IMR-90 (cell line): ENCODE measurements at regions not wholly inside any gene's neighbourhood (a gene's known extent, or its start where the extent isn't known, plus 50 kb on each side); places are given as distances from the start of the nearest gene placed in this dataset.

Experiments used
- ATAC-seq: fragments of 200-7000 bp; cut with Tn5 transposase; 2 replicates; pipeline ENCODE4 v1.9.1; 2020; ENCODE audit warnings: low read depth, mild to moderate bottlenecking, moderate library complexity
- BruUV-seq: library from RNA; stranded (reverse); fragments of 400-500 nt; replicated peaks from 2 replicates; lab custom pipeline; 2021; lab: Mats Ljungman, UMichigan
- CTCF ChIA-PET: fragments of 300-600 bp; formaldehyde crosslinking; extraction: SDS; loops from one replicate; lab custom pipeline; 2021; ENCODE audit warnings: antibody characterized with exemption; lab: Yijun Ruan, JAX
- POLR2A ChIA-PET: fragments of 300-600 bp; sonication (Branson Sonifier 250); formaldehyde crosslinking; loops from one replicate; lab custom pipeline; 2022; ENCODE audit warnings: antibody characterized with exemption; ENCODE audit not compliant: unreplicated experiment; lab: Charles Lee
- DNase-seq: peaks from one replicate; pipeline ENCODE4 v3.0.0; 2013
- H2AFZ ChIP-seq: replicated peaks from 2 replicates; pipeline ENCODE3; 2013; ENCODE audit warnings: low read length, mild to moderate bottlenecking; ENCODE audit not compliant: poor library complexity
- H2AK5ac ChIP-seq: 2 replicates; pipeline ENCODE4 v1.6.1; 2013; ENCODE audit warnings: low read depth, low read length, inconsistent platforms
- H2AK9ac ChIP-seq: replicated peaks from 2 replicates; pipeline ENCODE3; 2013; ENCODE audit warnings: mild to moderate bottlenecking, low read depth, low read length, moderate library complexity; ENCODE audit not compliant: poor library complexity
- H2BK120ac ChIP-seq: 2 replicates; pipeline ENCODE4 v1.6.1; 2013; ENCODE audit warnings: low read depth, low read length, inconsistent platforms
- H2BK15ac ChIP-seq: 3 replicates; pipeline ENCODE4 v1.6.1; 2013; ENCODE audit warnings: low read depth, low read length, inconsistent platforms
- H2BK20ac ChIP-seq: 2 replicates; pipeline ENCODE4 v1.6.1; 2013; ENCODE audit warnings: low read depth, mild to moderate bottlenecking, inconsistent platforms, low read length, moderate library complexity
- H2BK5ac ChIP-seq: 2 replicates; pipeline ENCODE4 v1.6.1; 2013; ENCODE audit warnings: mild to moderate bottlenecking, low read depth, low read length, inconsistent platforms; ENCODE audit not compliant: poor library complexity, severe bottlenecking
- H3K14ac ChIP-seq: replicated peaks from 2 replicates; pipeline ENCODE4 v1.6.1; 2013; ENCODE audit warnings: low read depth, low read length, inconsistent platforms
- H3K18ac ChIP-seq: 2 replicates; pipeline ENCODE4 v1.6.1; 2013; ENCODE audit warnings: low read depth, low read length, control low read depth
- H3K23ac ChIP-seq: 2 replicates; pipeline ENCODE4 v1.6.1; 2013; ENCODE audit warnings: low read depth, low read length, inconsistent platforms
- H3K27ac ChIP-seq: 2 replicates; pipeline ENCODE4 v1.5.1; 2013; ENCODE audit warnings: mild to moderate bottlenecking, control low read depth, low read length; ENCODE audit not compliant: insufficient read depth
- H3K27me3 ChIP-seq: 2 replicates; pipeline ENCODE4 v1.6.1; 2013; ENCODE audit warnings: low read length; ENCODE audit not compliant: control insufficient read depth, insufficient read depth
- H3K36me3 ChIP-seq: 2 replicates; pipeline ENCODE4 v1.6.1; 2013; ENCODE audit warnings: low read length, mixed read lengths; ENCODE audit not compliant: control insufficient read depth, insufficient read depth
- H3K4ac ChIP-seq: 2 replicates; pipeline ENCODE4 v1.6.1; 2013; ENCODE audit warnings: low read depth, low read length, inconsistent platforms
- H3K4me1 ChIP-seq: 2 replicates; pipeline ENCODE4 v1.6.1; 2013; ENCODE audit warnings: low read length, mixed read lengths; ENCODE audit not compliant: control insufficient read depth, insufficient read depth
- H3K4me2 ChIP-seq: 2 replicates; pipeline ENCODE4 v1.6.1; 2013; ENCODE audit warnings: low read depth, mild to moderate bottlenecking, control low read depth, low read length, moderate library complexity
- H3K4me3 ChIP-seq: 2 replicates; pipeline ENCODE4 v1.5.1; 2013; ENCODE audit warnings: low read depth, mild to moderate bottlenecking, control low read depth, low read length, moderate library complexity; ENCODE audit not compliant: insufficient read depth
- H3K56ac ChIP-seq: 2 replicates; pipeline ENCODE4 v1.6.1; 2013; ENCODE audit warnings: low read length, inconsistent platforms; ENCODE audit not compliant: insufficient read depth; ENCODE audit errors: extremely low read depth
- H3K79me1 ChIP-seq, 2 experiments: 2 replicates each; pipeline ENCODE4 v1.6.1; 2013; ENCODE audit warnings: low read length in 2 of 2, inconsistent platforms in 1 of 2, low read depth in 1 of 2
- H3K9ac ChIP-seq: 2 replicates; pipeline ENCODE4 v1.6.1; 2013; ENCODE audit warnings: low read depth, low read length, control low read depth
- H3K9me1 ChIP-seq: 2 replicates; pipeline ENCODE4 v1.6.1; 2013; ENCODE audit warnings: low read length, inconsistent platforms; ENCODE audit not compliant: insufficient read depth
- H3K9me3 ChIP-seq: 2 replicates; pipeline ENCODE4 v1.6.1; 2013; ENCODE audit warnings: low read length; ENCODE audit not compliant: control insufficient read depth, insufficient read depth
- H4K20me1 ChIP-seq: 2 replicates; pipeline ENCODE4 v1.6.1; 2013; ENCODE audit warnings: low read length, inconsistent platforms; ENCODE audit not compliant: insufficient read depth
- H4K5ac ChIP-seq: 2 replicates; pipeline ENCODE4 v1.6.1; 2013; ENCODE audit warnings: mild to moderate bottlenecking, low read depth, low read length, control low read depth
- H4K8ac ChIP-seq, 2 experiments: 2 replicates each; pipeline ENCODE4 v1.6.1; 2013; ENCODE audit warnings: low read depth in 2 of 2, low read length in 2 of 2, control low read depth in 1 of 2, inconsistent platforms in 1 of 2
- H4K91ac ChIP-seq: 2 replicates; pipeline ENCODE4 v1.6.1; 2013; ENCODE audit warnings: low read depth, low read length, inconsistent platforms; ENCODE audit not compliant: insufficient read depth
- BHLHE40 ChIP-seq: fragments of 150-350 bp; IDR thresholded peaks from 2 replicates; pipeline ENCODE4 v1.6.1; 2016; ENCODE audit warnings: mild to moderate bottlenecking, low read depth, low read length
- CEBPB ChIP-seq: IDR thresholded peaks from 2 replicates; pipeline ENCODE4 v1.6.1; 2012; ENCODE audit warnings: low read depth, low read length, improper control_type of control experiment
- CHD1 ChIP-seq: IDR thresholded peaks from 2 replicates; pipeline ENCODE4 v1.6.1; 2012; ENCODE audit warnings: low read depth, low read length, improper control_type of control experiment
- ELK1 ChIP-seq: fragments of 150-350 bp; IDR thresholded peaks from 2 replicates; pipeline ENCODE4 v1.6.1; 2016; ENCODE audit warnings: low read depth, mild to moderate bottlenecking, low read length, moderate library complexity, borderline replicate concordance
- FOS ChIP-seq: fragments of 150-350 bp; IDR thresholded peaks from 2 replicates; pipeline ENCODE4 v1.6.1; 2016; ENCODE audit warnings: low read depth, low read length
- MAFK ChIP-seq: IDR thresholded peaks from 2 replicates; pipeline ENCODE4 v1.6.1; 2012; ENCODE audit warnings: low read depth, low read length, improper control_type of control experiment
- MAZ ChIP-seq: IDR thresholded peaks from 2 replicates; pipeline ENCODE4 v1.6.1; 2012; ENCODE audit warnings: low read depth, mild to moderate bottlenecking, low read length, improper control_type of control experiment, moderate library complexity, borderline replicate concordance
- MXI1 ChIP-seq: IDR thresholded peaks from 2 replicates; pipeline ENCODE4 v1.6.1; 2012; ENCODE audit warnings: low read depth, mild to moderate bottlenecking, low read length, moderate library complexity, borderline replicate concordance
- NFE2L2 ChIP-seq: fragments of 150-350 bp; IDR thresholded peaks from 2 replicates; pipeline ENCODE4 v1.6.1; 2016; ENCODE audit warnings: low read depth, mild to moderate bottlenecking, low read length
- RAD21 ChIP-seq: IDR thresholded peaks from 2 replicates; pipeline ENCODE4 v1.6.1; 2012; ENCODE audit warnings: low read length, improper control_type of control experiment
- RCOR1 ChIP-seq: IDR thresholded peaks from 2 replicates; pipeline ENCODE4 v1.6.1; 2012; ENCODE audit warnings: mild to moderate bottlenecking, low read length, improper control_type of control experiment; ENCODE audit not compliant: insufficient replicate concordance
- WGBS, 2 experiments: methylation state at CpG; one replicate each; pipeline versions ENCODE4 v1.1.5 to v1.1.7; 2013; ENCODE audit warnings: missing lambda C conversion rate in 2 of 2; ENCODE audit not compliant: insufficient read length in 1 of 2; ENCODE audit errors: extremely low coverage in 2 of 2; 5-methylcytosine and 5-hydroxymethylcytosine counted together
- dilution Hi-C: fragments of 300-500 bp; cut with HindIII; formaldehyde crosslinking; loops from one replicate; pipeline ENCODE4 v1.14.3; 2018; ENCODE audit warnings: low sequenced_read_pairs; ENCODE audit not compliant: unreplicated experiment
- in situ Hi-C: fragments of 300-500 bp; cut with MboI; formaldehyde crosslinking; loops from 3 replicates; pipeline ENCODE4 v1.14.3; 2019; ENCODE audit warnings: low sequenced_read_pairs, inconsistent platforms, mixed read lengths
- intact Hi-C: fragments of 100-400 bp; cut with micrococcal nuclease; formaldehyde crosslinking; loops from 2 replicates; pipeline ENCODE4 v1.10.0; 2022

GRCh38 chr14:73788317-73788598 is 63.4 kb upstream of the PTGR2 start:
- peaks cover 30 to 57% of the 10 kb centered on the region in 2 experiments for H3K79me1 ChIP-seq
- peaks cover 26% of the 10 kb centered on the region for H4K20me1 ChIP-seq
- peak overlapping the region; percentile 99 for H3K14ac ChIP-seq
- no peak for TF ChIP-seq ELK1
- no peak for TF ChIP-seq MXI1
- no peak for TF ChIP-seq BHLHE40
- no peak for TF ChIP-seq NFE2L2
- no peak for TF ChIP-seq MAZ
- no peak for TF ChIP-seq RAD21
- no peak for TF ChIP-seq CEBPB
- no peak for TF ChIP-seq FOS
- no peak for TF ChIP-seq RCOR1
- no peak for TF ChIP-seq CHD1
- TF ChIP-seq MAFK = no peak
- H2BK5ac ChIP-seq = peak overlapping the region; percentile 80
- H3K4me1 ChIP-seq = peaks cover 32% of the 10 kb centered on the region
- H3K4ac ChIP-seq = peak overlapping the region; percentile 99; the same call in 1 of the 2 replicates
- dilution Hi-C loops (no loop called here), intact Hi-C loops (loop anchor here (5.0 kb wide), 2 partner anchors 36 to 514 kb away; partner anchors contain the start of gene ABCD4), in situ Hi-C loops (no loop called here)
- H3K9me1 ChIP-seq = peaks cover 31% of the 10 kb centered on the region
- H3K4me3 ChIP-seq = no peak overlapping the region
- H2BK20ac ChIP-seq = peak overlapping the region; percentile 68
- no peaks in the 10 kb centered on the region for H3K36me3 ChIP-seq
- H3K27ac ChIP-seq = peak overlapping the region; percentile 56; the same call in 1 of the 2 replicates
- ChIA-PET CTCF (interaction anchor here (0.6 kb wide), 1 partner anchor 117 kb away, joined by 4 read pairs; no protein-coding TSS in a partner anchor), POLR2A (interaction anchor here (0.6 kb wide), 1 partner anchor 828 kb away, joined by 3 read pairs; no protein-coding TSS in a partner anchor)
- peak overlapping the region; percentile 86 to 99 for H4K8ac ChIP-seq
- peak overlapping the region; percentile 96 for H2BK120ac ChIP-seq
- H3K27me3 ChIP-seq = no peaks in the 10 kb centered on the region
- H3K9ac ChIP-seq = peak overlapping the region; percentile 89; the same call in 1 of the 2 replicates
- WGBS, 2 experiments = no CpG with 5 or more reads among the region's 4 CpGs
- peak overlapping the region; percentile 90; the same call in 2 of the 3 replicates for H2BK15ac ChIP-seq
- H3K9me3 ChIP-seq = no peaks in the 10 kb centered on the region
- H4K5ac ChIP-seq = peak overlapping the region; percentile 99
- H3K23ac ChIP-seq = peak overlapping the region; percentile 100
- no TSS peak for BruUV-seq
- H2AFZ ChIP-seq = no peak overlapping the region
- no peak for ATAC-seq
- H3K18ac ChIP-seq = peak overlapping the region; percentile 98
- peak overlapping the region; percentile 95; the same call in 1 of the 2 replicates for H4K91ac ChIP-seq
- peak overlapping the region; percentile 99 for H3K4me2 ChIP-seq
- no peak for DNase-seq
- H2AK9ac ChIP-seq = no peak overlapping the region
- peak overlapping the region; percentile 85; the same call in 1 of the 2 replicates for H3K56ac ChIP-seq
- H2AK5ac ChIP-seq = peak overlapping the region; percentile 9; the same call in 1 of the 2 replicates
